Left lung (tissue), 4 donors: ENCODE measurements at regions not wholly inside any gene's neighbourhood (a gene's known extent, or its start where the extent isn't known, plus 50 kb on each side); places are given as distances from the start of the nearest gene placed in this dataset.

Experiments used
- ATAC-seq: fragments of 200-7000 bp; cut with Tn5 transposase; one replicate; pipeline ENCODE4 v1.9.1; 2020; ENCODE audit warnings: moderate library complexity
- DNase-seq, 4 donors: peaks; one replicate each; pipeline ENCODE4 v3.0.0-alpha.2; 2013 to 2020
- H3K27ac ChIP-seq, 2 donors: fragments of 200-600 bp; sonication (generic) in 1 of 2; one replicate each; pipeline versions ENCODE4 v1.5.0 to v1.8.0; 2020 to 2021
- H3K27me3 ChIP-seq, 2 donors: fragments of 200-600 bp; sonication (generic) in 1 of 2; one replicate each; pipeline versions ENCODE4 v1.5.0 to v1.8.0; 2020 to 2021
- H3K36me3 ChIP-seq, 2 donors: fragments of 200-600 bp; sonication (generic) in 1 of 2; one replicate each; pipeline versions ENCODE4 v1.5.0 to v1.8.0; 2020 to 2021
- H3K4me1 ChIP-seq, 2 donors: fragments of 200-600 bp; one replicate each; pipeline ENCODE4 v1.8.0; 2021
- H3K4me3 ChIP-seq, 2 donors: fragments of 200-600 bp; sonication (generic) in 1 of 2; one replicate each; pipeline versions ENCODE4 v1.5.0 to v1.8.0; 2020 to 2021; ENCODE audit warnings: mild to moderate bottlenecking in 1 of 2
- H3K9me3 ChIP-seq, 2 donors: fragments of 200-600 bp; sonication (generic) in 1 of 2; one replicate each; pipeline versions ENCODE4 v1.5.0 to v1.8.0; 2020 to 2021
- intact Hi-C, 2 donors: fragments of 100-400 bp; cut with DNase I; formaldehyde crosslinking; loops; one replicate each; pipeline versions ENCODE4 v1.11.2 to v1.14.2; 2022
- TF ChIP-seq, protein P1 (sequence below), 2 donors: fragments of 200-600 bp; sonication (generic) in 1 of 2; IDR thresholded peaks; one replicate each; pipeline versions ENCODE4 v1.5.0 to v1.8.0; 2021; ENCODE audit warnings: antibody characterized with exemption in 2 of 2
- donor health status: DM: no; HTN: yes; CAD: no.
- donor health status: DM: no; HTN: no; CAD: no.

DNA sequence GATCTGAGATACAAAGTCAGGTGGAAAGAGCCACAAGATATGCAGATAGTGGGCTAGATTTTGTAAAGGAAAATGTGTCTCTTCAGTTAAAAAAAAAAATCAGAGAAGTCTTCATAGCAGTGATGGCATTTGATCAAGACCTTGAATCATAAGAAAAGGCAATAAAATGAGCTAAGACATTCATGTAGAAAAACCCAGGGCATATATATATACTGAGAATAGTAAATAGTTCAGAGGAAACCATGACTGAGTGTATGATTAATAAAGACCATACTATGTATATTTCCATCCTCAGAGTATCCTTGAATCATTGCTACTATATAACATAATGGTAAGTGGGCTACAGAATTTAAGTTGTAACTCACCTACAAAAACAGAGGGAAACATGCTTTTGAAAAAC is 321.7 kb upstream of the NR5A2 start:
- ATAC-seq = no peak
- TF ChIP-seq, protein P1, sequence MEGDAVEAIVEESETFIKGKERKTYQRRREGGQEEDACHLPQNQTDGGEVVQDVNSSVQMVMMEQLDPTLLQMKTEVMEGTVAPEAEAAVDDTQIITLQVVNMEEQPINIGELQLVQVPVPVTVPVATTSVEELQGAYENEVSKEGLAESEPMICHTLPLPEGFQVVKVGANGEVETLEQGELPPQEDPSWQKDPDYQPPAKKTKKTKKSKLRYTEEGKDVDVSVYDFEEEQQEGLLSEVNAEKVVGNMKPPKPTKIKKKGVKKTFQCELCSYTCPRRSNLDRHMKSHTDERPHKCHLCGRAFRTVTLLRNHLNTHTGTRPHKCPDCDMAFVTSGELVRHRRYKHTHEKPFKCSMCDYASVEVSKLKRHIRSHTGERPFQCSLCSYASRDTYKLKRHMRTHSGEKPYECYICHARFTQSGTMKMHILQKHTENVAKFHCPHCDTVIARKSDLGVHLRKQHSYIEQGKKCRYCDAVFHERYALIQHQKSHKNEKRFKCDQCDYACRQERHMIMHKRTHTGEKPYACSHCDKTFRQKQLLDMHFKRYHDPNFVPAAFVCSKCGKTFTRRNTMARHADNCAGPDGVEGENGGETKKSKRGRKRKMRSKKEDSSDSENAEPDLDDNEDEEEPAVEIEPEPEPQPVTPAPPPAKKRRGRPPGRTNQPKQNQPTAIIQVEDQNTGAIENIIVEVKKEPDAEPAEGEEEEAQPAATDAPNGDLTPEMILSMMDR (IDR thresholded peaks at IDR 0.05) = no peak
- DNase-seq = no peak

DNA sequence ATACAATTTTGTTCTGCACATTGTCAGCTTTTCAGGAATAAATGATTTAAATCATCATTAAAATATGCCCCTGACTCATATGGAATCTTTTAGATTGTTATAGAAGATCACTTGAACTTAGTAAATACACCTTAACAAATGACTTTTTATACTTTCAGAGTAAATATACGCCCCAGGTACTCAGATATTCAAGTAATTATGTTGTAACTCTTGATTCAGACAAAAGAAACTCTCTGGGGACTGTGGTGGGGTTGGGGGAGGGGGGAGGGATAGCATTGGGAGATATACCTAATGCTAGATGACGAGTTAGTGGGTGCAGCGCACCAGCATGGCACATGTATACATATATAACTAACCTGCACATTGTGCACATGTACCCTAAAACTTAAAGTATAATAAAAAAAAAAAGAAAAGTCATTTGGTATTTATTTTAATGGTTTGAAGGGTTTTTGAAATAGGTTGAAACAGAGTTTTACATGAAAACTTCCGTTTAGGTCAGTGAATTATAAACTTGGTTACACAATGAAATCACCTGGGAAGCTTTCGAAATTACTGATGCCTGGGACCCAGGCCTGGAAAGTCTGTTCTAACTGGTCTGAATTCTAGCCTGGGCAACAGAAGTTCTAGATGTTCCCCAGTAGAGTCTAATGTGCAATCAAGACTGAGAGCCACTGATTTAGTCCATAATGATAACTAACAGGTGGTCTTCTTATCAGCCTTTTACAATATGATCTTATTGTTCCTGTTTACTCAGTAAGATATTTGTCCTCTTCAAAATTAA is 320.5 kb upstream of the NR5A2 start:
- Histone ChIP-seq H3K36me3 (no peaks in the 10 kb centered on the region), H3K27me3 (no peaks in the 10 kb centered on the region), H3K27ac (no peak overlapping the region), H3K4me3 (no peak overlapping the region), H3K4me1 (no peaks in the 10 kb centered on the region), H3K9me3 (peaks cover 0 to 19% of the 10 kb centered on the region in 2 donors)
- intact Hi-C loops = no loop called here
- TF ChIP-seq, protein P1 (IDR thresholded peaks at IDR 0.05) = no peak
- peak in 1 of 4 donors; percentile 34 for DNase-seq
- ATAC-seq = peak; percentile 87

More for the DNA sequence above, 321.7 kb upstream of the NR5A2 start:
- H3K36me3 ChIP-seq = no peaks in the 10 kb centered on the region
- no peak overlapping the region for H3K27ac ChIP-seq
- H3K4me1 ChIP-seq = no peaks in the 10 kb centered on the region
- H3K9me3 ChIP-seq = peaks cover 0 to 7% of the 10 kb centered on the region in 2 donors
- intact Hi-C loops = no loop called here
- no peak overlapping the region for H3K4me3 ChIP-seq
- no peaks in the 10 kb centered on the region for H3K27me3 ChIP-seq

DNA sequence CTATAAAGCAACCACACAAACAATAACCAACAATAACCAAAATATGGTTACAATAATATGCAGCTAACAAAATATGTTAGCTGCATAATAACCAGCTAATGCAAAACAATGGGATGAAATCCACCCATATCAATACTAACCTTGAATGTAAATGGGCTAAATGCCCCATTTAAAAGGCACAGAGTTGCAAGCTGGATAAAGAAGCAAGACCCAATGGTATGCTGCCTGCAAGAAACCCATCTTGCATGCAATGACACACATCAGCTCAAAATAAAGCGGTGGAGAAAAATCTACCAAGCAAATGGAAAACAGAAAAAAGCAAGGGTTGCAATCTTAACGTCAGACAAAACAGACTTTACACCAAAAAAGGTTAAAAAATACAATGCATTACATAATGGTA is 316.5 kb upstream of the NR5A2 start:
- Histone ChIP-seq H3K9me3 (peaks cover 0 to 26% of the 10 kb centered on the region in 2 donors), H3K27ac (no peak overlapping the region), H3K4me3 (no peak overlapping the region), H3K36me3 (no peaks in the 10 kb centered on the region), H3K27me3 (no peaks in the 10 kb centered on the region), H3K4me1 (no peaks in the 10 kb centered on the region)
- ATAC-seq = no peak
- intact Hi-C loops = no loop called here
- TF ChIP-seq, protein P1 (IDR thresholded peaks at IDR 0.05) = no peak
- no peak for DNase-seq

DNA sequence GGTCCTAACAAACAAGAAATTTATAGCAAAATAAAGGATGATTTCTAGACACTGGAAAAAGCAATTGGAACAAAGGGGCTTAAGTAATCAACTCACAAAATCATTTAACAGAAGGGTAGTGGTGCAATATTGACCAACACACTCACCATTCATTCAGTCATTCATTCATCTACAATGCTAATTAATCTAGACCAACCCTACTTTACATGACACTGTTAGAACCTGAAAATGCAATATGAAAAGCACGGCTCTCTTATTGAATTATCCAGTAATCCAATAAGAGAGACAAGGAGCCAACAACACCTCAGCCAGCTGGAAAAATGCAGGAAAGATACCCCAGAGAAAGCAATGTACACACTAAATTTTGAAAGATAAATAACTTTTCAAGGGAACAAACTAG is 310.8 kb upstream of the NR5A2 start:
- intact Hi-C loops = no loop called here
- no peaks in the 10 kb centered on the region for H3K27me3 ChIP-seq
- ATAC-seq (no peak), DNase-seq (no peak)
- H3K9me3 ChIP-seq = peaks cover 0 to 9% of the 10 kb centered on the region in 2 donors
- TF ChIP-seq, protein P1 (IDR thresholded peaks at IDR 0.05) = no peak
- H3K27ac ChIP-seq = no peak overlapping the region
- H3K4me3 ChIP-seq = no peak overlapping the region
- no peaks in the 10 kb centered on the region for H3K36me3 ChIP-seq
- no peaks in the 10 kb centered on the region for H3K4me1 ChIP-seq

DNA sequence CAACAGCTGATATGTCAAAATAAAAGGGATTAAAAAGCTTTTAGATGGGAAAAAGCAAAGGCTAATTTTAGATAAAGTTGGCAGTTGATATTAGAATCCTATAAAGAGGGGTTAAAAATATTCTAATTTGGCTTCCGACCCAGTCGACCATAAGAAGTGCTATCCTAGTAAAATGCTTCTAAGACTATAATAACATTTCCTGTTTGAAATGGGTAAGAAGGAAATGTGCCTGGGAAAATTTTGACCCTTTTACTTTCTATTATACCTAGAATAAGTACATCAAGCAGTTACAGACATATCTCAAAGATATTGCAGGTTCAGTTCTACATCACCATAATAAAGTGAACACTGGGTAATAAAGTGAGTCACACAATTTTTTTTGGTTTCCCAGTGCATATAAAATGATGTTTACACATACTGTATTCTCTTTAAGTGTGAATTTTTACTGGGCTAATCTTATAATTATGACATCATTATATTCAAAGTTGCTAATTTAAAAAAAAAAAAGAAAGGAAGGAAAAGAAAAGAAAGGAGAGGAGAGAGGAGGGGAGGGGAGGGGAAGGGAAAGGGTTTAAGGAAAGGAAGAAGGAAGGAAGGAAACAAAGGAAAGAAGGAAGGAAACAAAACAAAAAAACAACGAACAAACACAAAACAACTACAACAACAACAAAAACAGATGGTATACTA is 308.2 kb upstream of the NR5A2 start:
- Histone ChIP-seq H3K4me3 (no peak overlapping the region), H3K4me1 (no peaks in the 10 kb centered on the region), H3K27me3 (no peaks in the 10 kb centered on the region), H3K27ac (no peak overlapping the region), H3K36me3 (no peaks in the 10 kb centered on the region), H3K9me3 (no peaks in the 10 kb centered on the region)
- TF ChIP-seq, protein P1 (IDR thresholded peaks at IDR 0.05) = no peak
- intact Hi-C loops = no loop called here
- no peak for DNase-seq
- ATAC-seq = no peak
